ENCODE measurements at regions not wholly inside any gene's neighbourhood (a gene's known extent, or its start where the extent isn't known, plus 50 kb on each side); places are given as distances from the start of the nearest gene placed in this dataset.
"Not testable (repeated sequence)": the region's sequence is repeated elsewhere in the genome, so short reads cannot be mapped to it uniquely, and the experiment has no call there.

GRCh38 chr5:163569284-163569683 lies 63.9 kb downstream of the MAT2B start:
- peak; percentile 49 for DNase-seq (ENCODE audit: low read depth)
- no peak overlapping the region for H3K4me3 ChIP-seq (ENCODE audit: low read length)
- TF ChIP-seq CTCF (IDR thresholded peaks at IDR 0.05; ENCODE audit: insufficient read depth, low read depth, low read length, missing control alignments), result peak; percentile 32

GRCh38 chr5:163571744-163572143 lies 66.3 kb downstream of the MAT2B start:
- H3K4me3 ChIP-seq (ENCODE audit: low read length), result no peak overlapping the region
- peak; percentile 14 for DNase-seq (ENCODE audit: low read depth)
- TF ChIP-seq CTCF (IDR thresholded peaks at IDR 0.05; ENCODE audit: insufficient read depth, low read depth, low read length, missing control alignments), result no peak

GRCh38 chr5:163574472-163575440 lies 69.3 kb downstream of the MAT2B start:
- no peak for TF ChIP-seq CTCF (IDR thresholded peaks at IDR 0.05; ENCODE audit: insufficient read depth, low read depth, low read length, missing control alignments)
- DNase-seq (ENCODE audit: low read depth), result no peak
- H3K4me3 ChIP-seq (ENCODE audit: low read length), result no peak overlapping the region

GRCh38 chr5:163578652-163579051 lies 73.2 kb downstream of the MAT2B start:
- DNase-seq (ENCODE audit: low read depth), result no peak
- no peak for TF ChIP-seq CTCF (IDR thresholded peaks at IDR 0.05; ENCODE audit: insufficient read depth, low read depth, low read length, missing control alignments)
- no peak overlapping the region for H3K4me3 ChIP-seq (ENCODE audit: low read length)

- DNase-seq (ENCODE audit: low read depth), result no peak
- H3K4me3 ChIP-seq (ENCODE audit: low read length), result no peak overlapping the region
- no peak for TF ChIP-seq CTCF (IDR thresholded peaks at IDR 0.05; ENCODE audit: insufficient read depth, low read depth, low read length, missing control alignments)
Measured at GRCh38 chr5:163579729-163580128, 74.3 kb downstream of the MAT2B start.

- no peak overlapping the region for H3K4me3 ChIP-seq (ENCODE audit: low read length)
- no peak for TF ChIP-seq CTCF (IDR thresholded peaks at IDR 0.05; ENCODE audit: insufficient read depth, low read depth, low read length, missing control alignments)
- DNase-seq (ENCODE audit: low read depth), result no peak
Measured at GRCh38 chr5:163580516-163580915, 75.1 kb downstream of the MAT2B start.

GRCh38 chr5:163583491-163584153 lies 78.2 kb downstream of the MAT2B start:
- not testable (repeated sequence) for DNase-seq (ENCODE audit: low read depth); H3K4me3 ChIP-seq (ENCODE audit: low read length)
